ENCODE measurements at regions not wholly inside any gene's neighbourhood (a gene's known extent, or its start where the extent isn't known, plus 50 kb on each side); places are given as distances from the start of the nearest gene placed in this dataset.

GRCh38 chr3:124395162-124395561, 335.1 kb upstream of the UMPS start:
- Histone ChIP-seq H2AFZ (ENCODE audit: low read length) (no peak overlapping the region), H3K27me3 (ENCODE audit: insufficient read depth, low read length) (no peaks in the 10 kb centered on the region), H3K9ac (ENCODE audit: low read length) (no peak overlapping the region), H3K9me2 (ENCODE audit: low read depth, low read length) (no peaks in the 10 kb centered on the region), H3K4me3 (ENCODE audit: low read depth, low read length, poor library complexity, severe bottlenecking) (no peak overlapping the region), H3K4me1 (ENCODE audit: insufficient read depth, low read length, severe bottlenecking) (no peaks in the 10 kb centered on the region), H3K79me2 (ENCODE audit: insufficient read depth, low read length) (no peaks in the 10 kb centered on the region), H3F3A (ENCODE audit: insufficient read depth, low read length) (no peaks in the 10 kb centered on the region), H3K4me2 (ENCODE audit: low read length) (no peak overlapping the region), H3K27ac (ENCODE audit: low read depth, low read length, poor library complexity, severe bottlenecking) (no peak overlapping the region), H4K20me1 (ENCODE audit: insufficient read depth, low read length) (no peaks in the 10 kb centered on the region), H3K9me3 (ENCODE audit: low read length) (no peaks in the 10 kb centered on the region), H3K36me3 (ENCODE audit: insufficient read depth, low read length) (no peaks in the 10 kb centered on the region)
- TF ChIP-seq EZH2 (IDR thresholded peaks at IDR 0.05; ENCODE audit: borderline replicate concordance, low read length), result no peak
- TF ChIP-seq CTCF (IDR thresholded peaks at IDR 0.05; ENCODE audit: low read length), result no peak

GRCh38 chr3:124395584-124396338, 334.5 kb upstream of the UMPS start:
- Histone ChIP-seq H3K9me3 (ENCODE audit: low read length) (no peaks in the 10 kb centered on the region), H2AFZ (ENCODE audit: low read length) (no peak overlapping the region), H3K4me2 (ENCODE audit: low read length) (no peak overlapping the region), H3F3A (ENCODE audit: insufficient read depth, low read length) (no peaks in the 10 kb centered on the region), H3K36me3 (ENCODE audit: insufficient read depth, low read length) (no peaks in the 10 kb centered on the region), H3K27me3 (ENCODE audit: insufficient read depth, low read length) (no peaks in the 10 kb centered on the region), H3K9ac (ENCODE audit: low read length) (no peak overlapping the region), H3K4me1 (ENCODE audit: insufficient read depth, low read length, severe bottlenecking) (no peaks in the 10 kb centered on the region), H4K20me1 (ENCODE audit: insufficient read depth, low read length) (no peaks in the 10 kb centered on the region), H3K4me3 (ENCODE audit: low read depth, low read length, poor library complexity, severe bottlenecking) (no peak overlapping the region), H3K9me2 (ENCODE audit: low read depth, low read length) (no peaks in the 10 kb centered on the region), H3K79me2 (ENCODE audit: insufficient read depth, low read length) (no peaks in the 10 kb centered on the region), H3K27ac (ENCODE audit: low read depth, low read length, poor library complexity, severe bottlenecking) (no peak overlapping the region)
- TF ChIP-seq CTCF (IDR thresholded peaks at IDR 0.05; ENCODE audit: low read length), result no peak
- no peak for TF ChIP-seq EZH2 (IDR thresholded peaks at IDR 0.05; ENCODE audit: borderline replicate concordance, low read length)

GRCh38 chr3:124396339-124396950, 333.8 kb upstream of the UMPS start:
- Histone ChIP-seq H3K79me2 (ENCODE audit: insufficient read depth, low read length) (no peaks in the 10 kb centered on the region), H3K36me3 (ENCODE audit: insufficient read depth, low read length) (no peaks in the 10 kb centered on the region)
- TF ChIP-seq CTCF (IDR thresholded peaks at IDR 0.05; ENCODE audit: low read length), result no peak

More at GRCh38 chr3:124396339-124396950, 333.8 kb upstream of the UMPS start:
- H4K20me1 ChIP-seq (ENCODE audit: insufficient read depth, low read length), result no peaks in the 10 kb centered on the region
- no peak overlapping the region for H3K4me3 ChIP-seq (ENCODE audit: low read depth, low read length, poor library complexity, severe bottlenecking)
- no peaks in the 10 kb centered on the region for H3K9me2 ChIP-seq (ENCODE audit: low read depth, low read length)
- H3K4me1 ChIP-seq (ENCODE audit: insufficient read depth, low read length, severe bottlenecking), result no peaks in the 10 kb centered on the region
- H3K4me2 ChIP-seq (ENCODE audit: low read length), result no peak overlapping the region
- no peaks in the 10 kb centered on the region for H3F3A ChIP-seq (ENCODE audit: insufficient read depth, low read length)
- no peak overlapping the region for H2AFZ ChIP-seq (ENCODE audit: low read length)
- H3K9me3 ChIP-seq (ENCODE audit: low read length), result no peaks in the 10 kb centered on the region
- H3K9ac ChIP-seq (ENCODE audit: low read length), result no peak overlapping the region
- no peaks in the 10 kb centered on the region for H3K27me3 ChIP-seq (ENCODE audit: insufficient read depth, low read length)
- H3K27ac ChIP-seq (ENCODE audit: low read depth, low read length, poor library complexity, severe bottlenecking), result no peak overlapping the region
